Kasumi-1 (cell line): ENCODE measurements at regions not wholly inside any gene's neighbourhood (a gene's known extent, or its start where the extent isn't known, plus 50 kb on each side); places are given as distances from the start of the nearest gene placed in this dataset.
"Not testable (repeated sequence)": the region's sequence is repeated elsewhere in the genome, so short reads cannot be mapped to it uniquely, and the experiment has no call there.

Source experiments
- DNase-seq, 2 experiments: peaks; one replicate each; lab custom pipeline; 2025; lab: John Stamatoyannopoulos, UW

DNA sequence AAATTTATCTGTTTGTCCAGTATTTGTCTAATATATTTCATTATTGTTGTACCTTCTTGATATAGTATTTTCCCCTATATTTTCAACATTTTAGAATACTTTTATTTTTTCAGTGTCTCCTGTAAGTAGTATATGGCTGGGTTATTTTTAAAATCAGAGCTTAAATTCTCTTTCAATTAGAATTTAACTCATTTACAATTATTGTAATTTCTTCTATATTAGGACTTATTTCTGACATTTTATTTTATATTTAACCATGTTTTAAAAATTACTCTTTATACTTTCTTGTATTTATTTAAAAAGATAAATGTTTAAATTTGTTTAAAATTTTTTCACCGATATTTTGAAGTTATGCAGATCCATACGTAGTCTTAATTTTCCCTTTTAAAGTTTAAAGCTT lies 220.0 kb upstream of the NPVF start:
- DNase-seq, result no peak

DNA sequence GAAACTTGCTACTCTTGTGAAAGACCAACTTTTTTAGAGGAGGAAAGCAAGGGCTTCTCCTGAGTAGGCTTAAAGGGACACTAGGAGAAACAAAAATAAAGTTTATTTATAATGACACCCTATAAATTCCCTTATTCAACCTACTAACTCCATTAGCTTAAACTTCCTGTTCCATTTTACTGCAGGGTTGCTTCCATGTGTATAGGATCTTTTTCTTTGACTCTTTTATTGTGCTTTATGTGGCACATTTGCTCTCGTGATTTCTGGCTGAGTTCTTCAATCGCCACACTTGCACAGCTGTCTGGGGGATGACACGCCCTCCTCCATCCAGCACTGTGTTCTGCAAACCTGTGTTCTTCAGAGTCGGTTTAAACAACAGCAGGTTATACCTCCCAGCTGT lies 225.7 kb upstream of the NPVF start:
- no peak for DNase-seq

- no peak for DNase-seq
Observed at GRCh38 chr7:25454562-25455041, 226.3 kb upstream of the NPVF start.

GRCh38 chr7:25455683-25456251 lies 227.5 kb upstream of the NPVF start:
- no peak for DNase-seq

DNA sequence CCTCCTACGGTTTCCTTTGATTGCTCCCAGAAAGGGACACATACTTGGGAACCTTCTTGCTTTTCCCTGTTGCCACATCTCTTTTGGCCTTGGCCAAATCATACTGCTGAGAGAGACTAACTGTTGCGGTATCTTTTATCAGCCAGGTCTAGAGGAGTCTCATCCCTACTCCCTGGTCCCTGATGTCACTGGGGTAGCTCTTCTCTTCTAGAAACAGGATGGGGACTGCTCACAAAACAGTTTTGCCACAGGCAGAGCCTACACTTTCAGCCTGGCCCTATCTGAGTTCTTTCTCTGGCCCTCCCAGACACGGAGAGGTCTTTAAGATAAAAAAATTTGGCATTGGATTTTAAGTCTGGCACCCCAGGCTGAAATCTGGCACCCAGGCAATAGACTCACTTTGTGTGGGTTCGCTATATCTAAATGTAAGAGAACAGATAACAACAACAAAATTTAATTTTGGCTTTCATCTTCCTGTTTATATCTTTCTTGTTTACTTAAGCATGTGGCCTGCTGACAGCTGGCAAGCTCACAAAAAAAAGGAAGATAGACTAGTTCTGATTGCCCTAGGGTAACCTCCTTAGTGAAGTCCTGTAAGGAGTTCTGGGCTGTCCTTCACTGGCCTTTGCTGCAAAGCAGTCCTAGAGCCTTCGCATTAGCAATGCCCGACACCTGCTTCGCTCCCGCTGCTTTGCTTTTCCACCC lies 228.3 kb upstream of the NPVF start:
- DNase-seq, result no peak

DNA sequence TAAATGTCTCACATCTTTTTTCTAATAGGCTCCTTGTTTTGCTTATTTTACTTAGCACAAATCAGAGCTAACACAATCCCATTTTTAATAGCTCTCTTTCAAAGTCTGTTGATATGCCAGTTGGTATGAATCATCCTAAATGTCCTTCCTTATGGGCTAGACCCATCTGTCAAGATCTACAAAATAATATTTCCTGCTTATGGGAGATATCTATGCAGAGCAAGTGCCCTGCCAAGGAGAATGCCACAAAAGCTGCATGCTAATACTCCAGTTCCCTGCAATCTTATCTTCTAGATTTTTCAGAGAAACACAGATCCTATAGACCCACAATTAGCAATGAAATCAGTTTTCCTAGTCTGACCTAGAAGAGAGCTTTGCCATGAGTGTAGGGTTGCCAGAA lies 230.8 kb upstream of the NPVF start:
- DNase-seq, result no peak

- no peak for DNase-seq
Observed at GRCh38 chr7:25460433-25460832, 232.1 kb upstream of the NPVF start.

- no peak for DNase-seq
Observed at GRCh38 chr7:25469669-25470068, 241.4 kb upstream of the NPVF start.

- no peak for DNase-seq
Observed at GRCh38 chr7:25476863-25477499, 248.7 kb upstream of the NPVF start.

DNA sequence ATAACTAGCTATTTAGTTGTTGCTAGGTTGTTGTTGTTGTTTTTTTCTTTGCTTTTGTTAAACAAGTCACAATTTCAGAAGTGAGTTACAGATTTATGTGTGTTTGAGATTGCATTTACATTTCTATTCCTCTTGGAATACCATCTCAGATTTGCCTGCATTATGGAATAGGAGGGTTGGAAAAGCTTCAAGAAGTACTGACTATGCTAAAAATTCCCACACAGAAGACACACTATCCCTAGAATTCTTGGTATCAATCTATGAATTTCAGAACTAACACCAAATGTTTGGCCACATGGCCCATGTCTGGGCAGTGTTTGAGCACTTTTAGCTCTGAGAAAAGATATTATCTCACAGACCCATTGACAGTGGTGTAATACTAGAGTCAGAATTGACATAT lies 249.9 kb upstream of the NPVF start:
- DNase-seq, result not testable (repeated sequence)

- no peak for DNase-seq
Observed at GRCh38 chr7:25478925-25479324, 250.6 kb upstream of the NPVF start.

DNA sequence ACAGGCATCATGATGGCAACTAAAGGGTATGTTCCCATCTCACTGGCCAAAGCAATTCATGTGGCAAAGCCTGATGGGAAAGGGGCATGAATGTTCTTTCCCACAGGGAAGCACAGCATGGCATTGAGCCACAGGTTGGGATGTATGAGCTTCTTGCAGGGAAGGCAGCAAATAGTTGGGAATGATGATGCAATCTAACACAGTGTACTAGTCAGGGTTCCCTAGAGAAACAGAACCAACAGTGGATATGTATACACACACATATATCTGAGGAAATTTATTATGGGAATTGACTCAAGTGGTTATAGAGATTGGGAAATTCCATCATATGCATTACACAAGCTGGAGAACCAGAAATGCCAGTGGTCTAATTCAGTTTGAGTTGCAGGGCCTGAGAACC lies 253.6 kb upstream of the NPVF start:
- no peak for DNase-seq

DNA sequence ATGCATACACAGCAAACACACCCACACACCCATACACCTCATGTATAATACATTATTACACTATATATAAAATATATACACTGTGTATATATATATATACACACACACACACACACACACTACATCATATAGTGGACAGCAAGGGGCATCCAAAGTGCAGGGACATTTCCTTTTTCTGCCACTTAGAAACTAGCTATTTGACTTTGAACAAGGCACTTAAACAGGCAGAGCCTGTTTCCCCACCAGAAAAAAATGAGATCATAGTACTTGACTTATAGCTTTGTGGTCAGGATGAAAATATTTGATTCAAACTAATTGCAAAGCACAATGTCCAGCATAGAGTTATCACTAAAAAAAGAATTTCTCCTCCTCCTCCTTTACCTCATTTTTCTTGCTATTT lies 254.3 kb upstream of the NPVF start:
- DNase-seq, result no peak

- DNase-seq, result no peak
Observed at GRCh38 chr7:25485026-25485425, 256.7 kb upstream of the NPVF start.

DNA sequence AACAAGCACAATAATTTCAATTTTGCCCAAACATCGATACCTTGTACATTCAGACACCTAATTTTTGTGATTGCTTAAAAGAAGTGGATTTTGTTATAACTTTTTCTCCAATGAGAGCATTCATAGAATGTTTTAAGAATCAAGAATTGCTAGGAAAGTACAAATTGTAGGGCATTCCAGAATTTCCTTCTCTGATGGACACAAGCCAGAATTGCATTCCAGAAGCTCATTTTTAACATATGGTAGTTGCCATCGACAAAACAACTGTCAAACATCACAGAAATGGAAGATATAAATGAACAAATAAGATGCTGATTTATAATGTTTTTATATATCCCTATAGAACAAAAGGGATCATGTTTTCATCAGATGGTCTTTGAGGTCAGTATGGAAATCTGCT lies 258.4 kb upstream of the NPVF start:
- no peak for DNase-seq

- DNase-seq, result no peak
Observed at GRCh38 chr7:25493805-25494366, 265.6 kb upstream of the NPVF start.

- no peak for DNase-seq
Observed at GRCh38 chr7:25494896-25495295, 266.6 kb upstream of the NPVF start.

DNA sequence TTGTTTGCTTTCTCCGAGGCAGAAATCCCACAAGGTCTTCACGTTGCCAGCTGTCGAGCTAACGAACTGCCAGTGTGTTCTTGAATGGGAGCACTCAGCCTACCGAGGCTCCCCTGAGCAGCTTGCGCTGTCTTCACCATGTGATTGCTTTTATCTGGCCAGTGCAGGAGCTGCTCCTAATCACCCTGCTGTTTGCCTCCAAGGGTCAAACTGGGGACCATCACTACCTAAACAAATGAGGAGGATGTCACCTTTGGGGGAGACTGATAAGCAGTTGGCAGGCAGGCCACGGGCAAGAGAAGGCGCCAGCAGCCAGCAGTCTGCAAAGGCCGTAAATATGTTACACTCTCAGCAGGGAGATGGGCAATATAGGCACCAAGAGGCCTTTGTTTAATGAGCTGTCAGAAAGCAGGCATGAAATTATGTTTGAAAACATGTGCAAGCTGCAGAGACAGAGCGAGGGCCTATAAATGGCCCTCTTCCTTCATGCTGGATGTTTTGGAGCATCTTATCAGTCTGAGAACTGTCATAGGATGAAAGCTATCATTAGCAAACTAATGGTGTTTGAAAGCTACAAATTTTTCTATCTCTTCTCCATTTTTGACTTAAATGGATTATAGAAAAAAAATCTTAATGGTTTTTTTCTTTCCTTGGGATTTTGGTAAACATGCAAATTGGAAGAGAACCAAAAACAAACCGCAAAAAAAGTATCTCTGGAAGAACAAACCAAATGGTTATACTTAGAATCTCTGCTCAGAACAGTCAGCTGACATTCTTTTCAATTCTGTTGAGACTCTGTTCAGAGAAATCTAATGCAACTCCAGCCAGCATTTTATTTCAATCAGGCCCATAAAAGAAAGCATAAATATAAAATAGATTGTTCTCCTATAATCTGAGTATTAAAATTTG lies 267.3 kb upstream of the NPVF start:
- DNase-seq, result no peak

DNA sequence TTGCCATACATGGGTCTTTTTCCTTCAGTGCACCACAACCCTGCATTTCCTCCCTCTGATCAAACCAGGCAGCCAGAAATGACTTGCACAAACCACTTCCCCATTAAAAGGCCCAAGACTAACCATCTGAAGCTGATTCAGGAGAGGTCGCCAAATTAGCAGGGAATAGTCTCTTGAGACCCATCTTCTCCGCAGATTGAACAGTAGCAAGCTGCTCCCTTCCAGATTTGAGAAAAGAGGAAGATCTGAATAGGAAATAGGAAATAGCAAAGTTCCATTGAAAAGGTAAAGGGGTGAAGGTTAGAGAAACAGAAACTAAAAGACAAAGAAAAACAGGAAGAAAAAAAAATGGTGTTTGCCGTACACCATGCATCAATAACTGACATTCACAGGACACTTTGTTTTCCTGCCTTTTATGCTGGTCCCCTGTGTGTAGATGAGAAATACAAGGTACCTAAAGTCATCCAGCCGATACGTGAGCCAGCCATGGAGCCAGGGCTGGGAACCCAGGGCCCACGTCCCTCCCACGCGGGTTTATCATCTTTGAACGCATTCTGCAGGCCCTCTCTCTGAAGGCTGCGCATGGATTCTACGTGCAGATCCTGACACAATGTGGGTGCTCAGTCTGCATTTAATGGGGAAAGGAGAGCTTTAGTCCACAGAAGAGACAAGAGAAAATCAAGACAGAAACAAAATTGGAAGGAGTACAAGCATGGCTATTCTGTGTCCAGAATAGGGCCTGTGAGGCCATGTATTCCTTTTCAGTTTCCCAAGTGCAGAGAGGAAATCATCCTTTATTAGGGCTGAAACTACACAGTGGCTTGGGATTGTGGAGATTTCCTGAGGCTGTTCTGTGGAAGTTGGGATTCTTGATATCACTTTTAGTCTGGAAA lies 268.4 kb upstream of the NPVF start:
- DNase-seq, result peak; percentile 46 to 47

DNA sequence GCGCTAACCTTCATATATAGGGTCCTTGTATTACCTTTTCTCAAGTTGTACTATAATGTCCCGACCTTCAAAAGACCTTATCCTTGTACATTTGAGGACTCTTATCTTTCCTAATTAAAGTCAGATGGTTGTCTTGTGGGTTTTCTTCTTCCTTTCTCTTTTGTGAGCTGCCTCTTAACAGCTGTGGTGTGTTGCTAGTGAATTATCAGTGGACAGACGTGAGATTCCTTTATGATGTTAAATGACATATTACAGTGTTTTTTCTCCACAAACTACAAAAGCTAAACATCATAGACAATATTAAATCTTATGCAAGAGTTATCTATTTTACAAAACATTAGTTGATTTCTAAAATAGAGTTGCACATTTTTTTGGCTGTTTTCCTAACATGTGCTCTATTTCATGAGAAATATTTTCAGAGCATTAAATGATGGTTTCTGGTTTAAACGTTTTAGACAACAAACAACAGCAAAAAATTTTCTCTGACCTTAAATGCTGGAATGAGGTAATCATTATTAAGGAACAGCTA lies 272.2 kb upstream of the NPVF start:
- DNase-seq, result no peak

GRCh38 chr7:25503306-25503705 lies 275.0 kb upstream of the NPVF start:
- no peak for DNase-seq
